Thyroid gland (tissue), 4 donors: ENCODE measurements at regions not wholly inside any gene's neighbourhood (a gene's known extent, or its start where the extent isn't known, plus 50 kb on each side); places are given as distances from the start of the nearest gene placed in this dataset.
A peak's percentile ranks its signal among the peaks of the same experiment; 100 is the strongest.

Source experiments
- DNase-seq, 2 donors: peaks; one replicate each; pipeline ENCODE4 v3.0.0-alpha.2; 2019
- H3K27ac ChIP-seq, 3 donors: fragments of 200-600 bp; sonication (generic); 1 replicate in 2 of 3; 2 replicates in 1 of 3; pipeline ENCODE4 v1.5.1; 2016 to 2019; ENCODE audit warnings: mild to moderate bottlenecking in 1 of 3, moderate library complexity in 1 of 3
- H3K27me3 ChIP-seq: fragments of 200-600 bp; sonication (generic); one replicate; pipeline ENCODE4 v1.5.1; 2019
- H3K36me3 ChIP-seq, 2 donors: fragments of 200-600 bp; sonication (generic); one replicate each; pipeline ENCODE4 v1.5.1; 2016 to 2019
- H3K4me1 ChIP-seq, 2 donors: fragments of 200-600 bp; sonication (generic); one replicate each; pipeline ENCODE4 v1.5.1; 2017 to 2019
- H3K4me3 ChIP-seq, 3 donors: fragments of 200-600 bp; sonication (generic); replicated peaks in 1 of 3; 1 replicate in 2 of 3; 2 replicates in 1 of 3; pipeline ENCODE4 v1.5.1; 2016; ENCODE audit warnings: mild to moderate bottlenecking in 1 of 3
- H3K9me3 ChIP-seq: fragments of 200-600 bp; sonication (generic); one replicate; pipeline ENCODE4 v1.5.1; 2017
- POLR2A ChIP-seq, 2 donors: fragments of 450-650 bp; IDR thresholded peaks; one replicate each; pipeline ENCODE4 v1.6.1; 2017; ENCODE audit warnings: antibody characterized with exemption in 2 of 2, mild to moderate bottlenecking in 2 of 2, moderate library complexity in 1 of 2
- WGBS, 2 donors: methylation state at CpG; one replicate each; pipeline ENCODE4 v1.1.5; 2017; 5-methylcytosine and 5-hydroxymethylcytosine counted together
- intact Hi-C: fragments of 100-400 bp; cut with DNase I; formaldehyde crosslinking; loops from one replicate; pipeline ENCODE4 v1.15.1; 2023
- TF ChIP-seq, protein P1 (sequence below), 6 experiments: fragments of 200-600 bp in 3 of 6; fragments of 450-650 bp in 3 of 6; sonication (generic) in 3 of 6; IDR thresholded peaks; one replicate each; pipeline ENCODE4 v1.5.1; 2016 to 2019; ENCODE audit warnings: antibody characterized with exemption in 6 of 6, mild to moderate bottlenecking in 2 of 6, inconsistent platforms in 1 of 6, moderate library complexity in 1 of 6

DNA sequence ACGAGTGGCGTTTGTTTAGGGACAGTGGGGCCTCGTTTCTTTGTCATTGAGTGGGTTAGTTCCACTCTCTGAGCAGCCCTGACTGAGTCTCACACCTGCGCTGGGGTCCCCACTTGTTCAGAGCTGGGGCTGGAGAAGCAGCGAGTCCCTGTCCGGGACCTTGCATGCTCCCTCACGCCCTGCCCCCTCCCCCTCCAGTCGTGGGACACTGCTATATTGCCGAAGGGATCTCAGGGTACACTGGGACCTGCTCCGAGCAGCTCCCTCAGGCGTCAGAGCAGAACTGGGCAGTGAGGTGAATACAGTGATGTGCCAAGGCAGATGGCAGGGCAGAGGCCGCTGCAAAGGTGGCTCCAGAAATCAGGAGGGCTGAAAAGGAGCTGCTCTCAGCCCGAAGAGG lies 59.9 kb upstream of the KLF13 start:
- TF ChIP-seq, protein P1, sequence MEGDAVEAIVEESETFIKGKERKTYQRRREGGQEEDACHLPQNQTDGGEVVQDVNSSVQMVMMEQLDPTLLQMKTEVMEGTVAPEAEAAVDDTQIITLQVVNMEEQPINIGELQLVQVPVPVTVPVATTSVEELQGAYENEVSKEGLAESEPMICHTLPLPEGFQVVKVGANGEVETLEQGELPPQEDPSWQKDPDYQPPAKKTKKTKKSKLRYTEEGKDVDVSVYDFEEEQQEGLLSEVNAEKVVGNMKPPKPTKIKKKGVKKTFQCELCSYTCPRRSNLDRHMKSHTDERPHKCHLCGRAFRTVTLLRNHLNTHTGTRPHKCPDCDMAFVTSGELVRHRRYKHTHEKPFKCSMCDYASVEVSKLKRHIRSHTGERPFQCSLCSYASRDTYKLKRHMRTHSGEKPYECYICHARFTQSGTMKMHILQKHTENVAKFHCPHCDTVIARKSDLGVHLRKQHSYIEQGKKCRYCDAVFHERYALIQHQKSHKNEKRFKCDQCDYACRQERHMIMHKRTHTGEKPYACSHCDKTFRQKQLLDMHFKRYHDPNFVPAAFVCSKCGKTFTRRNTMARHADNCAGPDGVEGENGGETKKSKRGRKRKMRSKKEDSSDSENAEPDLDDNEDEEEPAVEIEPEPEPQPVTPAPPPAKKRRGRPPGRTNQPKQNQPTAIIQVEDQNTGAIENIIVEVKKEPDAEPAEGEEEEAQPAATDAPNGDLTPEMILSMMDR (IDR thresholded peaks at IDR 0.05), result no peak
- TF ChIP-seq POLR2A (IDR thresholded peaks at IDR 0.05), result no peak
- no peaks in the 10 kb centered on the region for H3K27me3 ChIP-seq
- intact Hi-C loops, result loop anchor here (5.0 kb wide), 1 partner anchor 49 kb away; no protein-coding TSS in a partner anchor
- H3K36me3 ChIP-seq, result no peaks in the 10 kb centered on the region
- no peaks in the 10 kb centered on the region for H3K9me3 ChIP-seq
- H3K27ac ChIP-seq, result peak overlapping the region in 1 of 3 donors; percentile 83
- H3K4me3 ChIP-seq, result no peak overlapping the region
- peaks cover 38 to 87% of the 10 kb centered on the region in 2 donors for H3K4me1 ChIP-seq
- peak; percentile 40 to 55 for DNase-seq
- 57 to 67% methylated on average over 12 to 13 of the region's 13 CpGs for WGBS, 2 donors

DNA sequence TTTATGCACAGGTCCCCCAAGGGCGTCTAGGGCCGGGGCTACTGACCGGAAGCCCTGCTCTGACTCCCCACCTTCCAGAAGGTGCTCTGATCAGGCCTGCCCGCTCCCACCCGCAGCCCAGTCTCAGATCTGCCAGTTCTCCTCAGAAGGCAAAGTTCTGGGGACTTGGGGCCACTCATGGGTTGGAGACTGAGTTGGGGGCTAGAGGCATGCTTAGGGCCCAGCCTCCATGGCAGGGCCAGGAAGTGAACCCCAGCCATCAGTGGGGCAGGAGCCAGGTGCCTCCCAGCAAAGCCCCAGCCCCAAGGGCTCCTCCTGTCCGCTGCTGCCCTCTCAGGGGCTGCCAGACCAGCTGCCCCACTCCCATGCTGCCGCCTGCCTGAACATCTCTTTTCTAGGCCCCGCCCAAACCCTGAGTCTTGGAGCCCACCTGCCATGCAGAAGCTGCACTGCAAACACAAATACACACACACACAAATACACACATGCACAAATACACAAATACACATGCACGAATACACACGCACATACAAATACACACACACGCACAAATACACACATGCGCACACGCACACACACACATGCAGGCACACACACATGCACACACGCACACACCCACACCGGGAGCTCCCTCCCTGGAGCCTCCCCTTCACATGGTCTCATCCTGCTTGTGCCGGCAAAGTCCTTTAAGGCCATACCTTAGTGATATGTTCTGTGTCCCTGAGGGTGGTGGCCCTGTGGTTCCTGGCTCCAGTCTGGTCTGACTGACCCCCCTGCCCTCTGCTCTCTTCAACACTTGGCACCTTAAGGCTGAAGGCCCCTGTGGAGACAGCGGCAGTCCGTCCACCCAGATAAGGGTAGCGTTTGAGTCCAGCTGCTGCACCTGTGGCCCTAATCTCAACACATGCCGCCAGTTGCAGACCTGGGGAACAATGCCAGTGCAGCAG lies 59.2 kb upstream of the KLF13 start:
- peaks cover 38 to 86% of the 10 kb centered on the region in 2 donors for H3K4me1 ChIP-seq
- no peaks in the 10 kb centered on the region for H3K27me3 ChIP-seq
- no peaks in the 10 kb centered on the region for H3K36me3 ChIP-seq
- H3K4me3 ChIP-seq, result no peak overlapping the region
- peak overlapping the region; percentile 37 to 83 (median 66) for H3K27ac ChIP-seq
- no peak for TF ChIP-seq POLR2A (IDR thresholded peaks at IDR 0.05)
- TF ChIP-seq, protein P1 (IDR thresholded peaks at IDR 0.05), result no peak
- intact Hi-C loops, result loop anchor here (5.0 kb wide), 1 partner anchor 50 kb away; no protein-coding TSS in a partner anchor
- H3K9me3 ChIP-seq, result no peaks in the 10 kb centered on the region
- no peak for DNase-seq
- WGBS, 2 donors, result 83 to 87% methylated on average over 20 of the region's 20 CpGs

DNA sequence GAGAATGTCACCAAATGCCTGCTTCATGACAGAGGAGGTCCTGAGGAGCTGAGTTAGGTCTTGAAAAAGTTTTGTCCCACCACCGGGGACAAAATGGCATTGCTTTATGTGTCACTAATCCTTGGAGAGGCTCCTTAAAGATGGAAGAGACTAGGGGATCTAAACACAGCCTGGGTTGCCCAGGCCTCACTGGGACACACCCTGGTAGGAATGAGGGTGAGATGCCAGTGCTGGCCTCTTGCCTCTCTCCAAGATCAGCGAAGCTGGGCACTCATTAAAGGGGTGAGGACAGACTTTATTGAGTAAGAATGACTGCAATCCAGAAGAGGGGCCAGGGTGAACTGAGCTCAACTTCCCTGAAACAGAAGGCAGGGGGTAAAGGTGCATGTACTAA lies 58.5 kb upstream of the KLF13 start:
- peak overlapping the region; percentile 37 to 83 (median 66) for H3K27ac ChIP-seq
- intact Hi-C loops, result loop anchor here (5.0 kb wide), 1 partner anchor 51 kb away; no protein-coding TSS in a partner anchor
- DNase-seq, result peak; percentile 76 to 77
- WGBS, 2 donors, result 29 to 47% methylated on average over 2 of the region's 2 CpGs
- H3K27me3 ChIP-seq, result no peaks in the 10 kb centered on the region
- no peak for TF ChIP-seq POLR2A (IDR thresholded peaks at IDR 0.05)
- TF ChIP-seq, protein P1 (IDR thresholded peaks at IDR 0.05), result no peak
- no peak overlapping the region for H3K4me3 ChIP-seq
- H3K9me3 ChIP-seq, result no peaks in the 10 kb centered on the region
- H3K36me3 ChIP-seq, result no peaks in the 10 kb centered on the region
- H3K4me1 ChIP-seq, result peaks cover 38 to 80% of the 10 kb centered on the region in 2 donors

DNA sequence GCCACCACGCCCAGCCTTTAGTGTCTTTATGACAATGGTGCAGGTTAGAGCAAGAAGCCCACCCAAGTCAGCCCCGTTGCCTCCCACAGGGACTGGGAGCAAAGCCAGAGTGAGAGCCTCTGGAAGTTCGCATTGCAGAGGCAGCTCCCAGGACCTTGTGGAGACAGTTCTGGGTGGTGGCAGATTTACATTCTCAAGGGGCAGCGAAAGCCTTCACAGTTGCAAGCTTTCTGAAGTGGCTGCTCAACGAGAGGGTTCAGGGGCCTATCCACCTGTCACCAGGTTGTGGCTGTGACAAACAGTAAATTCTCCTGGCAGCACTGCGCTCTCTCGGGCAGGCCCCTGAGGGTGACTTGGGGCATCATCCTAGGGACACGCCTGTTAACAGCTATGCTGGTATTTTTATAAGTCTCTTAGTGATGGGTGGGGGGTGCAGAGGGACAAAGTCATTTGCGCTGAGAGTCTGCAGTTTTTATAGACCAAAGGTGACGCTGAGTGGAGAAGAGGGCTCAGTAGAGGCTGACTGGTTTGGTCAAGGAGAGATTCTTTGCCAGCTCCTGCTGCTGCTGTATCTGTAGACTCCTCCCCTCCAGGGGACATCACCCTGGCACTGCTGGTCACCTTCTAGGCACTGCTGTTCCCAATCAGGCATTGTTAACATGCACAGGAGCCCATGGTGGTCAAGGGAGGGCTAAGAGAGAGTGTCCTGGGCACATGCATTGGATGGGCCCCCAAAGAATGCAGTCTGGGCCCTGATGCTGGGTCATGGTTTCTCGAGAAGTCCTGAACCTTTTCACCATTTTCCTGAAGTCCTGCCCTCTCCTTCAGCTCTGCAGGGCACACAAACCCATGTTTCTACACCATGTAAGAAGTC lies 57.5 kb upstream of the KLF13 start:
- no peak overlapping the region for H3K4me3 ChIP-seq
- TF ChIP-seq, protein P1 (IDR thresholded peaks at IDR 0.05), result no peak
- no peak for TF ChIP-seq POLR2A (IDR thresholded peaks at IDR 0.05)
- intact Hi-C loops, result loop anchor here (5.0 kb wide), 1 partner anchor 52 kb away; no protein-coding TSS in a partner anchor
- no peaks in the 10 kb centered on the region for H3K27me3 ChIP-seq
- no peaks in the 10 kb centered on the region for H3K36me3 ChIP-seq
- 46 to 47% methylated on average over 8 to 10 of the region's 11 CpGs for WGBS, 2 donors
- H3K9me3 ChIP-seq, result no peaks in the 10 kb centered on the region
- peak; percentile 85 to 87 for DNase-seq
- H3K4me1 ChIP-seq, result peaks cover 30 to 69% of the 10 kb centered on the region in 2 donors
- H3K27ac ChIP-seq, result peak overlapping the region; percentile 37 to 83 (median 66)
